GM12892 (cell line): ENCODE measurements at regions not wholly inside any gene's neighbourhood (a gene's known extent, or its start where the extent isn't known, plus 50 kb on each side); places are given as distances from the start of the nearest gene placed in this dataset.

Source experiments
- POLR2A ChIP-seq: IDR thresholded peaks from 2 replicates; pipeline ENCODE4 v1.6.1; 2011; ENCODE audit warnings: low read depth, low read length, control low read depth
- POLR2AphosphoS5 ChIP-seq: IDR thresholded peaks from 2 replicates; pipeline ENCODE4 v1.6.1; 2011; ENCODE audit warnings: low read depth, low read length, control low read depth

- TF ChIP-seq POLR2AphosphoS5 (no peak), POLR2A (no peak)
Observed at GRCh38 chr21:27804515-27804914, 837.6 kb upstream of the ADAMTS5 start.
